ENCODE measurements at regions not wholly inside any gene's neighbourhood (a gene's known extent, or its start where the extent isn't known, plus 50 kb on each side); places are given as distances from the start of the nearest gene placed in this dataset.
A peak's percentile ranks its signal among the peaks of the same experiment; 100 is the strongest.
"Not testable (repeated sequence)": the region's sequence is repeated elsewhere in the genome, so short reads cannot be mapped to it uniquely, and the experiment has no call there.

GRCh38 chr6:112956696-112957535 lies 609.8 kb downstream of the RFPL4B start:
- peak; percentile 80 for DNase-seq (ENCODE audit: low read depth)
- H3K4me3 ChIP-seq (ENCODE audit: low read length), result no peak overlapping the region
- no peak for TF ChIP-seq CTCF (conservative IDR thresholded peaks at IDR 0.05; ENCODE audit: low read depth, low read length)

- H3K4me3 ChIP-seq (ENCODE audit: low read length), result no peak overlapping the region
- no peak for TF ChIP-seq CTCF (conservative IDR thresholded peaks at IDR 0.05; ENCODE audit: low read depth, low read length)
- no peak for DNase-seq (ENCODE audit: low read depth)
These were observed 610.4 kb downstream of the RFPL4B start for GRCh38 chr6:112957536-112957916.

- DNase-seq (ENCODE audit: low read depth); H3K4me3 ChIP-seq (ENCODE audit: low read length): not testable (repeated sequence)
These were observed 613.0 kb downstream of the RFPL4B start for GRCh38 chr6:112960130-112960529.

GRCh38 chr6:112967974-112968373 lies 620.8 kb downstream of the RFPL4B start:
- no peak overlapping the region for H3K4me3 ChIP-seq (ENCODE audit: low read length)
- TF ChIP-seq CTCF (conservative IDR thresholded peaks at IDR 0.05; ENCODE audit: low read depth, low read length), result no peak
- DNase-seq (ENCODE audit: low read depth), result no peak

- no peak for DNase-seq (ENCODE audit: low read depth)
- no peak overlapping the region for H3K4me3 ChIP-seq (ENCODE audit: low read length)
- no peak for TF ChIP-seq CTCF (conservative IDR thresholded peaks at IDR 0.05; ENCODE audit: low read depth, low read length)
These were observed 624.5 kb downstream of the RFPL4B start for GRCh38 chr6:112971651-112972050.

- not testable (repeated sequence) for DNase-seq (ENCODE audit: low read depth); H3K4me3 ChIP-seq (ENCODE audit: low read length)
These were observed 627.8 kb downstream of the RFPL4B start for GRCh38 chr6:112974931-112975330.

- DNase-seq (ENCODE audit: low read depth); H3K4me3 ChIP-seq (ENCODE audit: low read length): not testable (repeated sequence)
These were observed 629.4 kb downstream of the RFPL4B start for GRCh38 chr6:112976579-112976978.

- H3K4me3 ChIP-seq (ENCODE audit: low read length), result no peak overlapping the region
- no peak for DNase-seq (ENCODE audit: low read depth)
These were observed 632.7 kb downstream of the RFPL4B start for GRCh38 chr6:112979830-112980229.

More at GRCh38 chr6:112979830-112980229, 632.7 kb downstream of the RFPL4B start:
- TF ChIP-seq CTCF (conservative IDR thresholded peaks at IDR 0.05; ENCODE audit: low read depth, low read length), result no peak

Data from retinal pigment epithelial cell (primary cell).